ENCODE measurements at regions not wholly inside any gene's neighbourhood (a gene's known extent, or its start where the extent isn't known, plus 50 kb on each side); places are given as distances from the start of the nearest gene placed in this dataset.

- DNase-seq (ENCODE audit: low read depth in 2 of 2) = no peak
Observed at GRCh38 chr6:18784794-18785193, 397.6 kb downstream of the RNF144B start.

- no peak for DNase-seq (ENCODE audit: low read depth in 2 of 2)
Observed at GRCh38 chr6:18785810-18786490, 398.8 kb downstream of the RNF144B start.

GRCh38 chr6:18792866-18793265 lies 405.7 kb downstream of the RNF144B start:
- no peak for DNase-seq (ENCODE audit: low read depth in 2 of 2)

GRCh38 chr6:18795726-18796125 lies 408.6 kb downstream of the RNF144B start:
- no peak for DNase-seq (ENCODE audit: low read depth in 2 of 2)

DNA sequence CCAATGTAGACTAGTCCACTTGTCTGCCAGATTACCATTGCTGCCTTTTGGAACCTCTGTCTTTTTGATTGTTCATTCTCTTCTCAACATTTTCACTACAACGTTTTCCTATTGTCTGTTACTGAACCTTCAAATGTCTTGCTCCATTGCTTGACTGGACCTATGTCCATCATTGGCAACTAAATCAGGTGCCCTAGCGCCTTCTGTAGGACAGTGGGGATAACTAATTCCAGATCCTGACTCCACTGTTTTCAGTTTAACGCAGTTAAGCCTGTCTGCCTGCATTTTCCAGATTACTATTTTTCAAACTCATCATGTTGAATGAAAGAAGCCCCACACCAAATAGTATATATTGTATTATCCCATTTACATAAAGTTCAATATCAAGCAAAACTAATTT lies 433.6 kb downstream of the RNF144B start:
- DNase-seq (ENCODE audit: low read depth in 2 of 2) = no peak

- peak; percentile 31 to 40 for DNase-seq (ENCODE audit: low read depth in 2 of 2)
Observed at GRCh38 chr6:18823782-18824386, 436.7 kb downstream of the RNF144B start.

- no peak for DNase-seq (ENCODE audit: low read depth in 2 of 2)
Observed at GRCh38 chr6:18829272-18829870, 442.2 kb downstream of the RNF144B start.

- no peak for DNase-seq (ENCODE audit: low read depth in 2 of 2)
Observed at GRCh38 chr6:18835976-18836375, 448.8 kb downstream of the RNF144B start.

DNA sequence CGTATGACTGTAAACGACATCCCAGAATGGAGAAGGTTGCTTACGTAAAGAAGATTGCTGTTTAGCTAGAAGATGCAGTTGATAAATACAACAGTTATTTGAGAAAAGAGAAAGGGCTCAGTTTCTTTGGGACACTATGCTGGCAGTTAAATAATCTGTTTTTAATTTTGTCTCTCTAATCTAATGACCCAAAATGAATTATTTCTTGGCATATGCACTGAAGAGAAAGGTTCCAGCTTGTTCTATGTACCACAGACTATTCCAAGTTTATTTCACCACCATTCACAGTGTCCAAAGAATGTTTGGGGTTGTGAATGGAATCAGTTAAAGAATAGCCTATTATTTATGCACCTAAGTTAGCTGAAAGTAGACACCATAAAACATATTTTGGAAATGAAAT lies 449.9 kb downstream of the RNF144B start:
- no peak for DNase-seq (ENCODE audit: low read depth in 2 of 2)

DNA sequence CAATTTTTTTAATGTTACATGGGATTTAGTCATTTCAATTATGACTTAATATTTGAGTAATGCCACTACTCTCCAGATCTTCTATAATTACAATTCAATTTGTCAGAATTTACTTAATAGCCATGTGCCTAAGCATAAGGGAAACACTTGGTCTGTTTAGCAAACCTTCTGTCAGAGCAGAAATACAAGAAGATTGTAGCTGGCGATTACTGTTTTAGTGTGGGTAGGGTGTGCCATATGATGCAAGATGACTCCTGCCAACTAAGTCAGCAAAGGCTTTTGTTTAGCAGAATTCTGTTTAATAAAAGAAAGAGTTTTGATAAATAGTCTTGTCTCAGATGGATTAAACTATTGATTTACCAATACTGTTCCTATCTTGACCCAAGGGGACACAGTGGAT lies 455.4 kb downstream of the RNF144B start:
- no peak for DNase-seq (ENCODE audit: low read depth in 2 of 2)

GRCh38 chr6:18845896-18846295 lies 458.7 kb downstream of the RNF144B start:
- no peak for DNase-seq (ENCODE audit: low read depth in 2 of 2)

- DNase-seq (ENCODE audit: low read depth in 2 of 2) = no peak
Observed at GRCh38 chr6:18846327-18846726, 459.2 kb downstream of the RNF144B start.

DNA sequence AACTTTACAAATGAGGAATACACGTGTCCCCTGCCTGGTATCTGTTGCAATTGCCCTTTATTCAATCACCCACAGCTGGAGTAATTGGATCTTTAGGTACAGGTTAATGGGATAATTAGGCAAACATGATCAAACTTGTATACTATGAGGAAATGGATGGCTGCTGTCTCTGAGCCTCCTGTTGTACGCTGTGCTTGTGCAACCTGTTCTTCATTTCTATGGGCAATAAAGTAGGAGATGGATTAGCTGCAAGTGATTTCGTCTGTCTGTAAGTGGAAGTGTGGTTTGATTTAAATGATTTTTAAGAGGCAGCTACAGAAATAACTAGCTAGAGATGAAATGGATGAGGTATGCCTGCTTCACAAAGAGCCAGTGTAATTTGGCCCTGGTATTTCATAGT lies 474.1 kb downstream of the RNF144B start:
- no peak for DNase-seq (ENCODE audit: low read depth in 2 of 2)

DNA sequence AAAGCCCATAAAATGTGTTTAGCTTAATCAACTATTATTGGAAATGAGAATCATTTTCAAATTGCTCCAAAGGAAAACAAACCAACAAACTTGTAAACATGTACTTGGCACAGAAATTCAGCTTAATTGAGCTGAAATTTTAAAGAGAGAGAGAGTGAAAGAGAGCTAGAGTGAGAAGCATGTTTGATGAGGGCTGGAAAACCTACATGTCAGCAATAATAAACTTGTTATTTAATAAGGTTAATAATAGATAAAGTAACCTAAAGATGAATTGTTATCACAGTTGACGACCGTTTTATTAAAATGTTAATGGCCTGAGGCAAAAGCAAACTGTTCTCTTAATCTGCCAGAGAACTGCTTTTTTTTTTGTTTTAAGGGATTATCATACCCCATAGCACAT lies 496.1 kb downstream of the RNF144B start:
- no peak for DNase-seq (ENCODE audit: low read depth in 2 of 2)

- DNase-seq (ENCODE audit: low read depth in 2 of 2) = no peak
Observed at GRCh38 chr6:18883851-18884250, 496.7 kb downstream of the RNF144B start.

- no peak for DNase-seq (ENCODE audit: low read depth in 2 of 2)
Observed at GRCh38 chr6:18893540-18894269, 506.6 kb downstream of the RNF144B start.

GRCh38 chr6:18897350-18897749 lies 510.2 kb downstream of the RNF144B start:
- DNase-seq (ENCODE audit: low read depth in 2 of 2) = no peak

DNA sequence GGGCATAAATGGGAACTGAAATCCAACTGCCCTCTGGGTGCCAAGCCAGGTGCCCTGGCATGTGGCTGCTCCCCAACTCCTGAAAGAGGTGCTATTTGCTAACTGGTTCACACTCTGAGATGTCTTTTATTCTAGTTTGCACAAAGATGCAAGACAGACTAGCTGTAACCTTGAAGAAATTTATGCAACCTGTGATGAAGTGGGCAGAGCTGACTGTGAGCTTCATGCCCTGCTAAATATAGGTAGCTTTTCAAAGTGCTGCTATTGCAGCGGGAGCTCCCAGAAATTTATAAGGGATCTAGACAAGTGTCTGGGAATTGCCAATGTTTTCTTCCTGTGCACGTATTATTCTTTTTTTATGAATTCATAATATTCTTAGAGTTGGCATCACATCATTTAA lies 517.5 kb downstream of the RNF144B start:
- no peak for DNase-seq (ENCODE audit: low read depth in 2 of 2)

DNA sequence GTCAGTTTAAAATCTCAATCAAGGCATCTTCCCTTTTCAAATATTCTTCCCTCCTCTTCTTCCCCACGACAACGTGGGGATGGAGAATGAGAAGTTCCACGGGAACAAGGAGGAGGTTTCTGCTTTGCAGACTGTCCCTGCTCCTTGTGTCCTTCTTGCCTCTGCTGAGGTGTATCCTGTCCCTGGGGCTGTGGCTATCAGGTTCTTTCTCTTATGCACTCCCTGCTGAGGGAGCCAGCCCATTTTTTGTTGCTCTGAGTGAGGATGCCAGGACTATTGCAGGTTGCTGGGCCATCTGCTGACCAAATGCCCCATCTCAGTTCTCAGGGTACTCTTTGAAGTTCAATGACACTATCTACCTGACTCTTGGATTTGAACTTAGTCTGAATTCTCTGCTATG lies 533.6 kb downstream of the RNF144B start:
- DNase-seq (ENCODE audit: low read depth in 2 of 2) = no peak

DNA sequence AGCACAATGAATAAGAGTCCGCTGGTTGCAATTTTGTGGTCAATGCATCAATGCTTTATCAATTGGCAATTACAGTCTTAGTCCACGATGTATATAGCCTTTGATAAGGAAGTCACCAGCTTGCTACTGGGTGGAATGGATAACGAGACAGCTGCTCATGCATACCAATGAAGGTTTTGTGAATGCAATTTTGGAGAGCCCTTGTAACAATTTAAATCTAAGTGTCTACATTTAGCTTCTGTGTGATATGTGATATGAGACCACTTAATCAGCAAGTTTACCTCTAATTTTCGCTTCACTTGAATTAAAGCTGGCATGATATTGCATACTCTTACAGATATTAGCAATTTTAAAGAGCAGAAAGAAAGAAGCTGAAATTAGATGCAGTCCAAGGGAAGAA lies 543.9 kb downstream of the RNF144B start:
- no peak for DNase-seq (ENCODE audit: low read depth in 2 of 2)

DNA sequence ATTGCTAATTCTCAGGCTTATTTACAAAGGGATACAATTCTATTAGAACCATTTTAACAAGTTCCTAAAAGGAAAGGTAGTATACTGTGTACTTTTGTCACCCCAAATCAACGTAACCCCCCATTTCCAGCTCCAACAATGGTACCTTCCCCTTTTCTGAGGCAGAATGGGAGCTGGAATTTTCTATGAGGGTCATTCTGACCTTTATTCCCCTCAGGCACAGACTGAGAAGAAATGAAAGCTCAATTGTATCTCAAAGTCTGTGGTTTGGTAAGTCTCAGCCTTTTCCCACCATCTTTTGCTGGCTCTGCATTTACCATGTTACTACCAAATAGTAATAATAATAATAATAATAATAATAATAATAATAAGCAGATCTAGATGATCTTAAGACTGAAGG lies 571.0 kb downstream of the RNF144B start:
- no peak for DNase-seq (ENCODE audit: low read depth in 2 of 2)

GRCh38 chr6:18961566-18961965 lies 574.4 kb downstream of the RNF144B start:
- no peak for DNase-seq (ENCODE audit: low read depth in 2 of 2)
